A673 (cell line): ENCODE measurements at regions not wholly inside any gene's neighbourhood (a gene's known extent, or its start where the extent isn't known, plus 50 kb on each side); places are given as distances from the start of the nearest gene placed in this dataset.

ENCODE experiments used
- EZH2 ChIP-seq: fragments of 200-600 bp; sonication (generic); IDR thresholded peaks from 2 replicates; pipeline ENCODE4 v1.6.1; 2017; ENCODE audit warnings: borderline replicate concordance, low read depth, mild to moderate bottlenecking, mixed read lengths, antibody characterized with exemption, low read length; ENCODE audit not compliant: poor library complexity, severe bottlenecking
- TF ChIP-seq, protein P1 (sequence below): fragments of 300-800, 200-600 bp; sonication (generic); conservative IDR thresholded peaks from 2 replicates; pipeline ENCODE4 v1.5.1; 2017; ENCODE audit warnings: low read depth, mild to moderate bottlenecking, antibody characterized with exemption, low read length, moderate library complexity, mixed read lengths

DNA sequence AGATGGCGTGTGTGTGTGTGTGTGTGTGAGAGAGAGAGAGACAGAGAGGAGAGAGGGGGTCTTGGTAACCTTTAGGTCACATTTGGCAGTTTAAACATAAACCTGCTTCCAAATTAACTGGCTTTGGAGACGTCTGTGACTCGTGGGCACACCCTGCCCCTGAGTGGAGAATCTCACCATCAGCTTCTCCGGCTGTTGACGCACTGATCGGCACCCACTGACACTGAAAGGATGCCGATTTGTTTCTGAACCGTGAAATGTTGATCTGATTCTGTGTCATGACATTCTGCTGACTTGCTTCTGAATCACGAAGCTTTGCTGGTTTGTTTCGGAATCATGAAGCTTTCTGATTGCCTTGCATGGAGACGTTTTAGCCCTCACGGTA lies 114.7 kb downstream of the RTP5 start:
- TF ChIP-seq, protein P1, sequence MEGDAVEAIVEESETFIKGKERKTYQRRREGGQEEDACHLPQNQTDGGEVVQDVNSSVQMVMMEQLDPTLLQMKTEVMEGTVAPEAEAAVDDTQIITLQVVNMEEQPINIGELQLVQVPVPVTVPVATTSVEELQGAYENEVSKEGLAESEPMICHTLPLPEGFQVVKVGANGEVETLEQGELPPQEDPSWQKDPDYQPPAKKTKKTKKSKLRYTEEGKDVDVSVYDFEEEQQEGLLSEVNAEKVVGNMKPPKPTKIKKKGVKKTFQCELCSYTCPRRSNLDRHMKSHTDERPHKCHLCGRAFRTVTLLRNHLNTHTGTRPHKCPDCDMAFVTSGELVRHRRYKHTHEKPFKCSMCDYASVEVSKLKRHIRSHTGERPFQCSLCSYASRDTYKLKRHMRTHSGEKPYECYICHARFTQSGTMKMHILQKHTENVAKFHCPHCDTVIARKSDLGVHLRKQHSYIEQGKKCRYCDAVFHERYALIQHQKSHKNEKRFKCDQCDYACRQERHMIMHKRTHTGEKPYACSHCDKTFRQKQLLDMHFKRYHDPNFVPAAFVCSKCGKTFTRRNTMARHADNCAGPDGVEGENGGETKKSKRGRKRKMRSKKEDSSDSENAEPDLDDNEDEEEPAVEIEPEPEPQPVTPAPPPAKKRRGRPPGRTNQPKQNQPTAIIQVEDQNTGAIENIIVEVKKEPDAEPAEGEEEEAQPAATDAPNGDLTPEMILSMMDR = no peak
- no peak for TF ChIP-seq EZH2
